ENCODE measurements at regions not wholly inside any gene's neighbourhood (a gene's known extent, or its start where the extent isn't known, plus 50 kb on each side); places are given as distances from the start of the nearest gene placed in this dataset.

GRCh38 chr18:56458770-56459712, 179.4 kb downstream of the TXNL1 start:
- DNase-seq (no peak), ATAC-seq (no peak)
- intact Hi-C loops (cut with micrococcal nuclease): no loop called here
- H3K27ac Mint-ChIP-seq: no peak overlapping the region
- H3K4me3 ChIP-seq (ENCODE audit: low read length): no peak overlapping the region
- H3K36me3 Mint-ChIP-seq: no peaks in the 10 kb centered on the region
- H3K4me1 ChIP-seq (ENCODE audit: control insufficient read depth, insufficient read depth, low read length): no peaks in the 10 kb centered on the region
- H3K9me3 Mint-ChIP-seq: peaks cover 6 to 16% of the 10 kb centered on the region in 2 donors
- no peaks in the 10 kb centered on the region for H3K27me3 Mint-ChIP-seq (ENCODE audit: low read depth in 2 of 2)
- no peak overlapping the region for H3K27ac ChIP-seq (ENCODE audit: low read length)
- no peaks in the 10 kb centered on the region for H3K9me3 ChIP-seq (ENCODE audit: control insufficient read depth, insufficient read depth, low read length)
- no peaks in the 10 kb centered on the region for H3K27me3 ChIP-seq (ENCODE audit: control insufficient read depth, insufficient read depth, low read length)
- H3K36me3 ChIP-seq (ENCODE audit: control insufficient read depth, insufficient read depth, low read length): no peaks in the 10 kb centered on the region
- WGBS (ENCODE audit: insufficient coverage): 84% methylated on average over 13 of the region's 13 CpGs
- H3K4me3 Mint-ChIP-seq: no peak overlapping the region
- H3K4me1 Mint-ChIP-seq: no peaks in the 10 kb centered on the region
- TF ChIP-seq, protein P1, sequence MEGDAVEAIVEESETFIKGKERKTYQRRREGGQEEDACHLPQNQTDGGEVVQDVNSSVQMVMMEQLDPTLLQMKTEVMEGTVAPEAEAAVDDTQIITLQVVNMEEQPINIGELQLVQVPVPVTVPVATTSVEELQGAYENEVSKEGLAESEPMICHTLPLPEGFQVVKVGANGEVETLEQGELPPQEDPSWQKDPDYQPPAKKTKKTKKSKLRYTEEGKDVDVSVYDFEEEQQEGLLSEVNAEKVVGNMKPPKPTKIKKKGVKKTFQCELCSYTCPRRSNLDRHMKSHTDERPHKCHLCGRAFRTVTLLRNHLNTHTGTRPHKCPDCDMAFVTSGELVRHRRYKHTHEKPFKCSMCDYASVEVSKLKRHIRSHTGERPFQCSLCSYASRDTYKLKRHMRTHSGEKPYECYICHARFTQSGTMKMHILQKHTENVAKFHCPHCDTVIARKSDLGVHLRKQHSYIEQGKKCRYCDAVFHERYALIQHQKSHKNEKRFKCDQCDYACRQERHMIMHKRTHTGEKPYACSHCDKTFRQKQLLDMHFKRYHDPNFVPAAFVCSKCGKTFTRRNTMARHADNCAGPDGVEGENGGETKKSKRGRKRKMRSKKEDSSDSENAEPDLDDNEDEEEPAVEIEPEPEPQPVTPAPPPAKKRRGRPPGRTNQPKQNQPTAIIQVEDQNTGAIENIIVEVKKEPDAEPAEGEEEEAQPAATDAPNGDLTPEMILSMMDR (IDR thresholded peaks at IDR 0.05): no peak

DNA sequence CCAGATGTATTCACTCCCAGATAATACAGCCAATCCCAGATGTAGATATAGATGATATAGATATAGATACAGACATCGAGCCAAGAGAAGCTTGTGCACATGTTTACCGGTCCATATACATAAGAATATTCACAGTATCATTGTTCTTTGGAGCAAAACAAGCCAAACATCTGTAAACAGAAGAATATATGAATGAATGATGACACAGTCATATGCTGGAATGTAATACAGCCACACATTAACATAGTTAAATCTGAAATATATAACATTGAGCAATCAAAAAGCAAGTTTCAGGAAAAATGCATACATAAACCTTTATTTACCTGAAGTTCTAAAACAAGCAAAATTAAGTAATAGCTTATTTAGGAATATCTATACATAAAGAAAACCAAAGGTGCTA, 182.5 kb downstream of the TXNL1 start:
- Histone ChIP-seq H3K9me3 (ENCODE audit: control insufficient read depth, insufficient read depth, low read length) (no peaks in the 10 kb centered on the region), H3K4me1 (ENCODE audit: control insufficient read depth, insufficient read depth, low read length) (no peaks in the 10 kb centered on the region), H3K27ac (ENCODE audit: low read length) (no peak overlapping the region), H3K27me3 (ENCODE audit: control insufficient read depth, insufficient read depth, low read length) (no peaks in the 10 kb centered on the region), H3K4me3 (ENCODE audit: low read length) (no peak overlapping the region), H3K36me3 (ENCODE audit: control insufficient read depth, insufficient read depth, low read length) (no peaks in the 10 kb centered on the region)
- H3K4me1 Mint-ChIP-seq: no peaks in the 10 kb centered on the region
- DNase-seq (no peak), ATAC-seq (no peak)
- intact Hi-C loops (cut with micrococcal nuclease): no loop called here
- no peak overlapping the region for H3K4me3 Mint-ChIP-seq
- H3K27ac Mint-ChIP-seq: no peak overlapping the region
- WGBS (ENCODE audit: insufficient coverage): no CpG with 5 or more reads among the region's 2 CpGs
- peaks cover 3 to 6% of the 10 kb centered on the region in 2 donors for H3K9me3 Mint-ChIP-seq
- H3K27me3 Mint-ChIP-seq (ENCODE audit: low read depth in 2 of 2): no peaks in the 10 kb centered on the region
- TF ChIP-seq, protein P1 (IDR thresholded peaks at IDR 0.05): no peak
- H3K36me3 Mint-ChIP-seq: no peaks in the 10 kb centered on the region

DNA sequence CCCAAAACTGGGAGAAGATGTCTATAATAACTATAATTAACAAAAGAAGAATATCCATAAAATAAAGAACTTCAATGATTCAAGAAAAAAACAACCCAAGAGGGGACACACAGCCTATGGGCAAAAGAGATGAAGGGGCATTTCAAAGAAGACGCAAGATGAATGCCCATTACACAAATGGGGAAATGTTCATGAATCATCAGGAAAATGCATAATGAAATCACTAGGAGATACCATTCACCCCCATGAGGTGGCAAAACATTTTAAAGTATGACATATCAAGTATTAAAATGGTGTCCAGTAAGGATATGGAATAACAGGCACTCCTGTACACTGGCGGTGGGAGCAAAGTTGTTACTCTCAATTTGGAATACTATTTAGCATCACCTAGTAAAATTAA, 183.3 kb downstream of the TXNL1 start:
- H3K4me1 ChIP-seq (ENCODE audit: control insufficient read depth, insufficient read depth, low read length): no peaks in the 10 kb centered on the region
- H3K27me3 Mint-ChIP-seq (ENCODE audit: low read depth in 2 of 2): no peaks in the 10 kb centered on the region
- no peak overlapping the region for H3K4me3 ChIP-seq (ENCODE audit: low read length)
- TF ChIP-seq, protein P1 (IDR thresholded peaks at IDR 0.05): no peak
- DNase-seq: no peak
- H3K9me3 Mint-ChIP-seq: peaks cover 3% of the 10 kb centered on the region in 2 donors
- H3K27ac Mint-ChIP-seq: no peak overlapping the region
- no peak overlapping the region for H3K4me3 Mint-ChIP-seq
- 90% methylated on average over 2 of the region's 2 CpGs for WGBS (ENCODE audit: insufficient coverage)
- H3K36me3 ChIP-seq (ENCODE audit: control insufficient read depth, insufficient read depth, low read length): no peaks in the 10 kb centered on the region
- ATAC-seq: no peak
- intact Hi-C loops (cut with micrococcal nuclease): no loop called here
- H3K27me3 ChIP-seq (ENCODE audit: control insufficient read depth, insufficient read depth, low read length): no peaks in the 10 kb centered on the region
- H3K27ac ChIP-seq (ENCODE audit: low read length): no peak overlapping the region
- H3K4me1 Mint-ChIP-seq: no peaks in the 10 kb centered on the region
- H3K36me3 Mint-ChIP-seq: no peaks in the 10 kb centered on the region
- no peaks in the 10 kb centered on the region for H3K9me3 ChIP-seq (ENCODE audit: control insufficient read depth, insufficient read depth, low read length)
